ENCODE measurements at regions not wholly inside any gene's neighbourhood (a gene's known extent, or its start where the extent isn't known, plus 50 kb on each side); places are given as distances from the start of the nearest gene placed in this dataset.
"Not testable (repeated sequence)": the region's sequence is repeated elsewhere in the genome, so short reads cannot be mapped to it uniquely, and the experiment has no call there.

GRCh38 chr3:188000361-188000861 is 153.5 kb upstream of the LPP start:
- no peak for DNase-seq (ENCODE audit: low read depth)

- DNase-seq (ENCODE audit: low read depth): no peak
These were observed 152.9 kb upstream of the LPP start for GRCh38 chr3:188001093-188001492.

GRCh38 chr3:188001926-188002325 is 152.0 kb upstream of the LPP start:
- no peak for DNase-seq (ENCODE audit: low read depth)

DNA sequence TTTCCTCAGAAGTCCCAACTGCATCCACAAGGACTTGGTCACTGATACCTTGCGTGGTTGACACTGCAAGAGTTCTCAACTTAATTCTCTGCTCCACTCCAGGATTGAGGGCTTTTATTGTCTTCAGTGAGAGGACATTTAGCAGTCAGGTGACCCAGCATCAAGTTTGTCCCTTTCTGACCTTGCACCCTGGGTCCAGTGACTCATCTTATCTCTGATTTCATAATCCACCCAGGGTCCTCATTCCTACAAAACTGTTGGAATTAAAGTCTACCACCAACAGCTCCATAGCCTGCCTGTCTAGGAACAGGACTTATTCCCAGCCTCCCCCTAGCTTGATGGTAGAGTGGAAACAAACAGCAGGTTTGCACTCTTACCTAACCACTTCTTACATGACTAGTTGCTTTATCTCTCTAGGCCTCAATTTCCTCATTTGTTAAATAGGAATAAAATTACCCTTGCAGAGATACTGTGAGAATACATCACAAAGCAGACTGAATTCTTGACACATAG is 151.3 kb upstream of the LPP start:
- no peak for DNase-seq (ENCODE audit: low read depth)

DNA sequence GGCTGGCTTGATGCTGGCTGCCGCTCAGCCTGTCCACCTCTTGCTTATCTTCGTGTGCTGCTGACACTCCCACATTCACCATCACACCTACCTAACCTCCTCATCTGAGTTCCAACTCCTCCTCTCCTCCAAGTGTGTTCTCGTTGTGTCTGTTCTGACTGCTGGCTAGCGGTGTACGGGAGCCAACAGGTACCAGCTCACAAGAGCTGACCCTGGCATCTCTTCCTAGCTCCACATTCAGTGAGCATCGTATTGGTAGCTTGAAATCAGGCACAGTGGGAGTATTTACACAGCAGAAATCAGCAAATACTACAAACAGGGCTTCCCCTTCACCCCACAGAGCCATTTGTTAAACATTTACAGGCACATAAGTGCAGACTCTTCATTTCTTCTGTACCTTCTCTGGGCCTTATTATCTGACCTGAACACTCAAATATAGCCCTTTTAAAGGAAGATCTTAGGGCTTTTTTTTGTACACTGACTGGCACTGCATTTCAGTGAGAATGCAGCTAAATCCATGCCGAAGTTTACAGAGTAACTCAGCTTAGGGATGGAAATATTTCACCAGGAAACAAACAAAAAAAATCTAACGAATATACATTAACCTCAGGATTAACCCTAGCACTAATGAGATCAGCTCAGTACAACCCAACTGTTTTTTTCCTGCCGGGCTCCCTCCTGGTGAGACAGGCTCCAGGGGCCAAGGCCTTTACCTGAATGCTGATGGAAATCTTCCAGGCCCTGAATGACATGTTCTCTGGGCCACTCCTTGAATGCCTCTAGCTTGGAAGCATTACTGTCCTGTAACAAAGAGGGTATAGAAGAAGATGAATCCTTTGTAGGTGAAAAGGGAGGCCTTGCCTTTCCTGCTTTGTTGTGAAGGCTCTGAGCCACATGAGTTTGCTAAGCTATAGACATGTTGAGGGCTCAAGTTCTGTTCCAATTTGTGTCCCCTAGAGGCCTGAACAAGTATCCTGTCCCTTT is 150.5 kb upstream of the LPP start:
- DNase-seq (ENCODE audit: low read depth): no peak

- DNase-seq (ENCODE audit: low read depth): no peak
These were observed 147.1 kb upstream of the LPP start for GRCh38 chr3:188006726-188007393.

- no peak for DNase-seq (ENCODE audit: low read depth)
These were observed 146.1 kb upstream of the LPP start for GRCh38 chr3:188007897-188008296.

GRCh38 chr3:188008582-188009213 is 145.3 kb upstream of the LPP start:
- DNase-seq (ENCODE audit: low read depth): no peak

DNA sequence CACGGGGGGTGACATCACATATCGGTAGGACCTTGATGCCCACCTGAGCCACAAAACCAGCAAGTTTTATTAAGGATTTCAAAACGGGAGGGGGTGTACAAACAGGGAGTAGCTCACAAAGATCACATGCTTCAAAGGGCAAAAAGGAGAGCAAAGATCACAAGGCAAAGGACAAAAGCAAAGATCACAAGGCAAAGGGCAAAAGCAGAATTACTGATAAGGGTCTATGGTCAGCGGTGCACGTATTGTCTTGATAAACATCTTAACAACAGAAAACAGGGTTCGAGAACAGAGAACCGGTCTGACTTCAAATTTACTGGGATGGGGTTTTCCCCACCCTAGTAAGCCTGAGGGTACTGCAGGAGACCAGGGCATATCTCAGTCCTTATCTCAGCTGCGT is 143.5 kb upstream of the LPP start:
- no peak for DNase-seq (ENCODE audit: low read depth)

DNA sequence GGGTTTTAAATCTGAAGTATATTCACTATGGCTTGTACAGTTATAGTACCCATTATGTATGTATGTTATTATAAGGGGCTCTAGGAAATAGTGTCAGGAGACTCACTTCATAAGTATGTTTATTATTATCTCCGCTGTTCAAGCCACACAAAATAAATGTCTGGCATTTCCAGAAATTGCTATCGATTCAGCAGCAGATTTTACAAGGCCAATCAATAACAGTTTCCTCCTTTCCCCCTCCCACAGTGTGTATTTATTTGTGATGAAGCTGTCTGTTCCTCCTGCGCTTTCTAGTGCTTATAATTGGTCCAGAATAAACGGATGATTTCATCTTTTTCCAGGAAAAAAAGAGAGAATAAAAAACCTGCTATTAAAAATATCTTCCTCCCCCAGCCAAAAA is 134.2 kb upstream of the LPP start:
- DNase-seq (ENCODE audit: low read depth): no peak

- no peak for DNase-seq (ENCODE audit: low read depth)
These were observed 132.9 kb upstream of the LPP start for GRCh38 chr3:188021041-188021440.

- DNase-seq (ENCODE audit: low read depth): no peak
These were observed 132.4 kb upstream of the LPP start for GRCh38 chr3:188021502-188022040.

GRCh38 chr3:188022902-188023301 is 131.1 kb upstream of the LPP start:
- not testable (repeated sequence) for DNase-seq (ENCODE audit: low read depth)

- DNase-seq (ENCODE audit: low read depth): no peak
These were observed 128.4 kb upstream of the LPP start for GRCh38 chr3:188025555-188025954.

GRCh38 chr3:188026191-188026968 is 127.6 kb upstream of the LPP start:
- DNase-seq (ENCODE audit: low read depth): no peak

GRCh38 chr3:188031121-188031520 is 122.8 kb upstream of the LPP start:
- no peak for DNase-seq (ENCODE audit: low read depth)

GRCh38 chr3:188034989-188035388 is 119.0 kb upstream of the LPP start:
- DNase-seq (ENCODE audit: low read depth): no peak

- DNase-seq (ENCODE audit: low read depth): no peak
These were observed 117.4 kb upstream of the LPP start for GRCh38 chr3:188036375-188037194.

GRCh38 chr3:188037195-188037718 is 116.7 kb upstream of the LPP start:
- DNase-seq (ENCODE audit: low read depth): no peak

DNA sequence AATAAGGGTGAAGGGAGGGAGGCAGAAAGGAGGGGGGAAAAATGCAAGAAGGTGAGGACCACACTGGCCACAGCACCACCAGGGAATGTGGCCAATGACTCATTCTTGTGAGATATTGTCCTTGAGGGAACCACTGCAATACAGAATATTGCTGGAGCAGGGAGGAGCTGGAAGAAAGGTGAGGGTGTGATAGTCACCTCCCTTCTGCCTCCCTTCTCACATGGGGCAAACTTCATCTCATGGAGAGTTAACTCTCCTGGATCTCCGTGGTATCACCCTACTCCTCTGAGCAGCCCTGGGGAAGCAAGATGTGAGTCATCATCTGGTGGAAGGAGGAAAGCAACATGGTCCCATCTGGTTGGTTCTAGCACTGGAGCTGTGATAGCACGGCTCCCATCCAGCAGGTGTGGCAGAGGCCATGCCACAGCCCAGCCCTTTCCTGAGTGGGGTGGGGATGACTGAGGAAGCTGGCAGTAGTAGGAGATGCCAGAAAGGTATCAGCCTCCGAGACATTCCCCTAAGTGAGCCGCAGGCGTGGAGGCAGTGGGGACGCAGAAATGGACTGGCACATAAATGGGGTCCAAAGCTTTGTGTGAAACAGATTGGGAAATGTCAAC is 115.9 kb upstream of the LPP start:
- DNase-seq (ENCODE audit: low read depth): no peak

Data from HS-5 (cell line).